Fibroblast of lung (primary cell): ENCODE measurements at regions not wholly inside any gene's neighbourhood (a gene's known extent, or its start where the extent isn't known, plus 50 kb on each side); places are given as distances from the start of the nearest gene placed in this dataset.

ENCODE experiments used
- EZH2 ChIP-seq: IDR thresholded peaks from 2 replicates; pipeline ENCODE4 v1.5.1; 2012; ENCODE audit warnings: low read length, control low read depth, mild to moderate bottlenecking; ENCODE audit errors: missing control alignments
- TF ChIP-seq, protein P1 (sequence below), 2 donors: IDR thresholded peaks in 1 of 2; conservative IDR thresholded peaks in 1 of 2; 1 replicate in 1 of 2; 2 replicates in 1 of 2; pipeline ENCODE4 v1.5.1; 2011 to 2012; ENCODE audit warnings: low read length in 2 of 2, control low read depth in 1 of 2, inconsistent platforms in 1 of 2, low read depth in 1 of 2, mild to moderate bottlenecking in 1 of 2

DNA sequence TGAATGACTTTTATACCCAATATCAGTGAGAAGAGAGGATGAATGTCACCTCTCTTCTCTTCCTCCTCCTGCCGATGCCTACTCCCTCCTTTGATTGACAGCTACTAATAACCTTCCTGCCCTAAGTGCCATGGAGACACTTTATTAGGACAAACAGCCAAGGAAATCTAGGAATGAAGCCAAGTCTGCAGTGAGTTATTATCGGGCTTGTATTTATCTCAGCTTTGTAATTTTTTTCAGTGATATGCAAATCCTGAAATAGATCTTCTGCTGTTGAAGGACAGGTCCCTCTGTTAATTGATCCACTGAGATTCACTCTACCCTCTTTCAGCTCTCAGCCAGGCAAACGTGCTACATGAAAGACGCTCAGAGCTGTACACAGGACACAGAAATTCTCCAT lies 686.7 kb downstream of the TMEM182 start:
- TF ChIP-seq, protein P1, sequence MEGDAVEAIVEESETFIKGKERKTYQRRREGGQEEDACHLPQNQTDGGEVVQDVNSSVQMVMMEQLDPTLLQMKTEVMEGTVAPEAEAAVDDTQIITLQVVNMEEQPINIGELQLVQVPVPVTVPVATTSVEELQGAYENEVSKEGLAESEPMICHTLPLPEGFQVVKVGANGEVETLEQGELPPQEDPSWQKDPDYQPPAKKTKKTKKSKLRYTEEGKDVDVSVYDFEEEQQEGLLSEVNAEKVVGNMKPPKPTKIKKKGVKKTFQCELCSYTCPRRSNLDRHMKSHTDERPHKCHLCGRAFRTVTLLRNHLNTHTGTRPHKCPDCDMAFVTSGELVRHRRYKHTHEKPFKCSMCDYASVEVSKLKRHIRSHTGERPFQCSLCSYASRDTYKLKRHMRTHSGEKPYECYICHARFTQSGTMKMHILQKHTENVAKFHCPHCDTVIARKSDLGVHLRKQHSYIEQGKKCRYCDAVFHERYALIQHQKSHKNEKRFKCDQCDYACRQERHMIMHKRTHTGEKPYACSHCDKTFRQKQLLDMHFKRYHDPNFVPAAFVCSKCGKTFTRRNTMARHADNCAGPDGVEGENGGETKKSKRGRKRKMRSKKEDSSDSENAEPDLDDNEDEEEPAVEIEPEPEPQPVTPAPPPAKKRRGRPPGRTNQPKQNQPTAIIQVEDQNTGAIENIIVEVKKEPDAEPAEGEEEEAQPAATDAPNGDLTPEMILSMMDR (conservative IDR thresholded peaks at IDR 0.05 in 1 of 2, IDR thresholded peaks at IDR 0.05 in 1 of 2; ENCODE audit: low read depth in 1 of 2, low read length in 2 of 2), result no peak
- TF ChIP-seq EZH2, result no peak
